ENCODE measurements at regions not wholly inside any gene's neighbourhood (a gene's known extent, or its start where the extent isn't known, plus 50 kb on each side); places are given as distances from the start of the nearest gene placed in this dataset.

DNA sequence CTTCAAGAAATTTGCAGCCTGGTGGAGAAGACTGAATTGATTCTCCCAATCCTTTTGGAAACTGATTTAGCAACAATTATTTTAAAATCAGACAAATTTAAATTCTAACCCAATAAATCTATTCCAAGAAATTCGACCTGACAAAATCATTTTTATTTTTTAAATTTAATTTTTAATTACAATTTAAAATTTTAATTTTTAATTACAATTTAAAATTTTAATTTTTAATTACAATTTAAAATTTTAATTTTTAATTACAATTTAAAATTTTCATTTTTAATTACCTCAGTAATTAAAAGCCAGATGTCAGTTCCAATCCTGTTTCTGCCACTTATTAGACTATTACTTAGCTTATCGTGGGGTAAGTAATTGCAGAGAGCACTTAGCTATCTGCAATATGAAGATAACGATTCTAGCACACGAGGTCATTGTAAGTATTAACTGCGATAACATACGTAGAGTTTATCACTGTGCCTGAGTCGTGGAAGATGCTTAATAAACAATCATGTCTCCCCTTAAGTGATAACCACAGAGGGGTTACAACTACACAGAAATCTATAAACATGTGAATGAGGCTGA is 346.4 kb upstream of the SLC24A2 start:
- in situ Hi-C loops (cut with MboI; ENCODE audit: low sequenced_read_pairs): no loop called here

DNA sequence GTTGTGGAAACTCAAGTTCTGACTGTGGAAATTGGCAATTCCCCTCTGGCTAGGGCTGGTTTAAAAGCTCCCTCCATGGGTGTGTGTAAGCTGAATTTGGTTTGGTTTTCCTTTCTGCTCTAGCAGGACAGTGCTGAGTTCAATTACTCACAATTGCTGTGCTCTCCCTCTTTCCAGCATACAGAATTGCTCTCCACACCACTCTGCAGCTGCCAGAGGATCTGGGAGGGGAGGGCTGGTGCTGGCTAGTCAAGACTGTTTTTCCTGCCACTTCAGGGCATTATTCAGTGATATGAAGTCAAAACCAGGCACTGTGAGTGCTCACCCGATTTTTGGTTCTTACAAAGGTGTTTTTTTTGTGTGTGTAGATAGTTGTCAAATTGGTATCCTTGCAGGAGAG is 336.9 kb upstream of the SLC24A2 start:
- in situ Hi-C loops (cut with MboI; ENCODE audit: low sequenced_read_pairs): no loop called here

DNA sequence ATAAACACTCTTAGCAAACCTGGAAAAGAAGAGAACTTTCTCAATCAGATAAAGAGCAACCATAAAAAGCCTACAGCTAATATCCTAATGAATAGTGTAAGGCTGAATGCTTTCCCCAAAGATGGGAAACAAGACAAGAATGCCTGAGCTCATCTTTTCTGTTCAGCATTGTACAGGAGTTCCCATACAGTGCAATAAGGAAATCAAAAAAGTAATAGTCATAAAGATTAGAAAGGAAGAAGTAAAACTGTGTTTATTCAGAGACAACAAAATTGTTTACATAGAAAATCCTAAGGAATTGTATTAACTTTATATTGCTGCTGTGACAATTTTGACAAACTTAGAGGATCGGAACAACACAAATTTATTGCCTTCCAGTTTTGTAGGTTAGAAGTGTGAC is 330.7 kb upstream of the SLC24A2 start:
- in situ Hi-C loops (cut with MboI; ENCODE audit: low sequenced_read_pairs): no loop called here

DNA sequence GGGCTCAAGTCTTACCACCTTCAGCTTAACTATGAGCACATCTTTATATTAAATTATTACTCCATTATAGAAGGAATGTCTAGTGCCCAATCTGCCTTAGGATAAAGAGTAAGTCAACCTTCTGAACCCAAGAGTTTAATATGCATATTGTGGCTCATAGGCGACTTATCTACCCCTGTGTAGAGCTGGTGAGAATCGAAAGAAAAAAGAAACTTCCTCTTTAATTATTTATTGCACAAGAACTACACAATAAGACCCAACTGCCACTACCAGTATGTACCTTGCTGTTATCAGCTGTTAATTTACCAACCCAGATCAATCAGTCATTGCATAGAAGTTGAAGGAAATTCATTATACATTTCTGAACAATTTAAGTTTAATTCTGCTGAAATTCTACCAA is 329.1 kb upstream of the SLC24A2 start:
- in situ Hi-C loops (cut with MboI; ENCODE audit: low sequenced_read_pairs): no loop called here

DNA sequence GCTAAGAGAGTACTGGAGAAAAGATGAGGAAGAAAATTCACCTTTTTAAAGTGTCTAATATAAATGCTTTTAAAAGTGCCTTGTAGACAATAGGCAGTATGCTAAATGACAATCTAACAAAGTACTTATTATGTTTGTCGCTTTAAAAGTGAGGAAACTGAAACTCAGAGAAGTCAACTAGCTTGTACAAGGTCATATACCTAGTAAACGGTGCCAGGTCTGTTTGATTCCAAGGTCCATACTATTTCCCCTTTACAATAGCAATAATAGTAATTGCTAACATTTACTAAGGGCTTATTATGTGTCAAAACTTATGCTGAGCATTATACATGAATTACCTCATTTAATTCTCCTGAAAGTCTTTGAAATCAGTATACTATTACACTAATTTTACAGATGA is 328.6 kb upstream of the SLC24A2 start:
- in situ Hi-C loops (cut with MboI; ENCODE audit: low sequenced_read_pairs): no loop called here

DNA sequence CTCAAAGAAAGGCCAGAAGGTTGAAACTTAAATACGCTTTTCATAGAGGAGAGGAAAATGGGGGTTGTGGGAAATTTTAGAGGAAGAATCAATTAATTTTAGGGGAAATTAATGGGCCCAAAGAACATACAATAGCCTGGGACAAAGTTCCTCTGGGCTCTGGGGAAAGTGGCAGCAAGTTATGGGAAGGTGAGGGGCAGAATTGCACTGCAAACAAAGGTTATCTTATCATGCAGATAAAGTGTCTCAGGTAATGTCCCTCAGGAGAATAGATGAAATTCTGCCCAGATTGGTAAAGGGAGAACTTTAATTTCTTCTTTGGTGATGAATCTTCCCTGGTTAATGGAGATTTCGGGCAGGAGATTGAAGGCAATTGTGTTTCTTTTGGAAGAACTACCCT is 326.1 kb upstream of the SLC24A2 start:
- in situ Hi-C loops (cut with MboI; ENCODE audit: low sequenced_read_pairs): no loop called here

DNA sequence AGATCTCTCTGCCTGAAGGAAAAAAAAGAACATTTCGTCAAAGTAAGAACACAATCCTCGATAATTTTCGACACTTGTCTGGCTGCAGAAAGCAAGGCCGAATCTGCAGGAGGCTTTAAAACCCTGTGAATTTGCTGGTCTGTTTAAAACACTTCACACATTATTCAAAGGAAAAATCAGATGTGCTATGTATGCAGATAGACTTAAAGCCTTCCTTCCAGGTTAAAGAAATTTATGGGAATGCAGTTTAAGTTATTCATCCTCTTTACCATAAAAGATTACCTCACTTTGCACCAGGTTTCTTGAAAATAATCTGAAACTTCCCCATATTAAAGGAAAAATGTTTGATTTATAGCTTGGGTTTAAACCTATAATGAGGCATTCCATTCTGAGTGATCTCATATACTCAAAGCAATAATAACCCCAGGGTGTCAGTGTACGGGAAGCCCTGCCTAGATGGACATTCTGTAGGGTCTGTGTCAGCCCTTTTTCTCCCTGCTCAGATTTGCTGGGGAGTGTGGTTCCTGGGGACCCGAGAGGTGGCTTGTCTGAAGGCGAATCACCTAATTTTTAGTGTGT is 323.5 kb upstream of the SLC24A2 start:
- in situ Hi-C loops (cut with MboI; ENCODE audit: low sequenced_read_pairs): no loop called here

DNA sequence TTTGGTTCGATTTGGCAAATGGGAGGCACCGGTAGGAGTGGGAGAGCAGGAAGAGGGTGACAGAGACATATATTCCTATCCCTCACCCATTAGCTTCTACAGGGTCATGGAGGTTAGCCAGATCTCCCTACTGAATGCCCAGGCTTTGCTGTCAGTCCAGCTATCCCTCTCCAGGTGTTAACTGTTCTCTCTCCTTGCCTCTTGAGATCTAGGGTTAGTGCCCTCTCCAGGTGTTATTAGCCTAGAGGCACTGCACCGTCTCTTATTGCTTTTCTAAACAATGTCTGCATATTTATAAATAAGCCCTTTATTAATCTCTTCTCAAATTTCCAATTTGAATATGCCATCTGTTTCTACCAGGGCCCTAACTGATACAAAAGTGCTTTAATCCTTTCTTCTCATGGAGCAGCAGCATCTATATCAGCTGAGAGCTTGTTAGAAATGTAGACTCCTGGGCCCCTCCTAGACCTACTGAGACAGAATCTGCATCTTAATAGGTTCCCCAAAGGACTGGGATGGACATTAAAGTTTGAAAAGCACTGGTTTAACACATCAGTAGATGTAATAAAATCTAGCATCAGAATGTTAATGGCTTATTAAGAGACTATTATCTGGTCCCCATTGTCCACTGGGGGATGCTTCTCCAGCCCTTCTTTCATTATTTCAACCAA is 322.5 kb upstream of the SLC24A2 start:
- in situ Hi-C loops (cut with MboI; ENCODE audit: low sequenced_read_pairs): no loop called here

DNA sequence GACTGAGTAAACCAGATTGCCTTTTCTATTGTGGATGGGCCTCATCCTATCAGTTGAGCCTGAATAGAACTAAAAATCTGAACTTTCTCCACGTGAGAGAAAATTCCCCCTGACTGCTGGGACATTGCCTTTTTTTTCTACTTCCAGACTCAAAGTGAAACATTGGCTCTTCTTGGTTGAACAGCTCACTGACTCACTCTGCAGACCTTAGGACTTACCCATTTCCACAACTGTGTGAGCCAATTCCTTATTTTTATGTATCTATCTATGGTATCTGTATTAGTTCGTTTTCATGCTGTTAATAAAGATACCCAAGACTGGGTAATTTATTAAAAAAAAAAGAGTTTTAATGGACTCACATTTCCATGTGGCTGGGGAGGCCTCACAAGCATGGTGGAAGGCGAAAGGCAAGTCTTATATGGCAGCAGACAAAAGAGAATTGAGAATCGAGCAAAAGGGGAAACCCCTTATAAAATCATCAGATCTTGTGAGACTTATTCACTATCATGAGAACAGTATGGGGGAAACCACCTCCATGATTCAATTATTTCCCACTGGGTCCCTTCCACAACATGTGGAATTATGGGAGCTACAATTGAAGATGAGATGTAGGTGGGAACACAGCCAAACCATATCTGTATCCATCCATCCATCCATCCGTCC is 306.7 kb upstream of the SLC24A2 start:
- in situ Hi-C loops (cut with MboI; ENCODE audit: low sequenced_read_pairs): no loop called here

DNA sequence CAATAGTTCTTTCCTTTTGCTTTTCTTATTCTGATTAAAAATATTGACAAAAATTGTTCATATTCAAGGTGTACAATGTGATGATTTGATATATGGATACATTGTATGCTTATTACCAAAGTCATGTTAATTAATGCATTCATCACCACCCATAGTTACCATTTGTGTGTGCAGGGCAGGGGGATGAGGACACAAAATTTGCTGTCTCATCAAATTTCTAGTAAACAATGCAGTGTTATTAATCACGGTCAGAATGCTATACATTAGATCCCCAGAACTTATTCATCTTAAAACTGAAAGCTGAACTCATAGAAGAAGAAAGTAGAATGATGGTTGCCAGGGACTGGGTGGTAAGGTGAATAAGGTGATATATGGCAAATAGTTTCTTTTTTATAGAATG is 303.7 kb upstream of the SLC24A2 start:
- in situ Hi-C loops (cut with MboI; ENCODE audit: low sequenced_read_pairs): no loop called here

DNA sequence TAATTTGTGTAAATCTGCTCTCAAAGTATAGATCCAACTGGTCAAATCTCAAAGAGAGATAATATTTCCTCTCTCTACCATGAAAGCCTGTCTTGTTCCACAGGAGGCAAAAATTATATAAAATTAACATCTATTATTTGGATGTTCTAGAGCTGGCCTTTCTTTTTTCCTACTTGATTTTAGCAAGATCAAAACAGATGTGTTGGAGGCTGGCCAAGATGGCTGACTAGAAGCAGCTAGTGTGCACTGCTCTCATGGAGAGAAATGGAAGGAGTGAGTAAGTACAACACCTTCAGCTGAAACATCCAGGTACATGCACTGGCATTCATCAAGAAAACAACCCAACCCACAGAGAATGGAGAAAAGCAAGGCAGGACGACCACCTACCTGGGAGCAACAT is 298.6 kb upstream of the SLC24A2 start:
- in situ Hi-C loops (cut with MboI; ENCODE audit: low sequenced_read_pairs): no loop called here

DNA sequence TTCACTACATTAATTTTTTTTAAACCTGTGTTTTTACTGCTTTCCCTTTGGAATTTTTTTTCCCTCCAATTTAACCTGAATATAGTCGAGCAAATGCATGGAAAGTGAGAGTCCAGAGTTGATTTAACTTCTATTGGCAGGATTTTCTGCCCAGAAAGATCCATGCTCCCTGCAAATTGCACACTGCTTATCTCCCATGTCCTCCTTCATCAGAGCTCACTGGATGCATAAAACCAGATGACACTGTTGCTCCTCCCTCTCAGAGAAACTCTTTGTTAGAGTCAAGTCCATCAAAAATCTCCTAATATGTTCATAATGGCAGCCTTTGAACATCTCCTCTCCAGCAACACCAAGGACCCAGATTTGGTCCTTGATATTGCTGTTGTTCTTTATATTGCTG is 297.0 kb upstream of the SLC24A2 start:
- in situ Hi-C loops (cut with MboI; ENCODE audit: low sequenced_read_pairs): no loop called here

DNA sequence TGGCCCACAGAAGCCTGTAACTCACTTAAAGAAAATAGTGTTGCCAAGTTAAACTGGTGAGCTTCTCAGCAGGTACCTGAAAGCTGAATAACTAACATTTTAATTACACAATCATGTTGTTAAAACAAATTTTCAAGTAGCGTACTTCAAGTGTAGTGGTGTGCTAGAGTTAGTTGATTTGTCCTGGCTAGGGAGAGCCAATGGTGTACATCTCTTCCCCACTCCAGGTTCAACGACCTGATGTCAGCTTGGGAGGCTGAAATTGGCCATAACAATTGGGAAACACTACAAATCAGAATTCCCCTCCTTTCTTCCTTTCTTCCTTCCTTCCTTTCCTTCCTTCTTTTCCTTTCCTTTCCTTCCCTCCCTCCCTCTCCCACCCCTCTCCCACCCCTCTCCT is 295.3 kb upstream of the SLC24A2 start:
- in situ Hi-C loops (cut with MboI; ENCODE audit: low sequenced_read_pairs): no loop called here

DNA sequence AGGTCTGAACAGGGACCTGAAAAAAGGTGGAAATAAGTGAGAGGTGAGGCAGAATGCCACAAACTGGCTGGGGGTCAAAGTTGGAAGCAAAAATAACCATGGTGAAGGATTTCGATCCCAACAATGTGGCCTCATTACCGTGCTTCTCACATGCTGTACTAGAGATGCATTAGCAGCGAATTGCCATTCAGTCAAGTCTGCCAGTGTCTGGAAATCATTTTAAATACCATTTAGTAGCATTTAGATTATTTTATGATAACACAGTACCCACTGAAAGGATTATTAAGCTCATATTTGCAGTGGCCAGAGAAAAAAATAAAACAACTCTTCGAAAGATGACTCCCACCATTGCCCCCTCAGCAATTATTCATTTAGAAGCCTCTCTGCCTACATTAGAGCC is 294.6 kb upstream of the SLC24A2 start:
- in situ Hi-C loops (cut with MboI; ENCODE audit: low sequenced_read_pairs): no loop called here

DNA sequence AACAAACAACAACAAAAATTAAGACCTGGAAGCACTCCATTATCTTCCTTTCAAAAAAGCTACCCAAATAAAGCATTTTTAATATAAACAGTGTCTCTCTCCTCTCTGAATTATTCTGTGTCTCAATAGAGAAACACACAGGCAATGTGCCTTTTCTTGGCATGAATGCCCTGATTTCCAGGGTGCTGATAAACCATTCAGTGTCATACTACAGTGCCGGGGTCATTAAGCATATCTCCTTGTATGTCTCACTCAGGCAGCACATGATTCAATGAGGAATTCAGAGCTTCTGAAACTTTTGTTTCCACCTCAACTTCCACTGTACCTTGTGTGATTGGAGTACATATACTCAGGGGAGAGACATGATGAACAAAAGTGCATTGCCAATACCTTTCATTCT is 294.0 kb upstream of the SLC24A2 start:
- in situ Hi-C loops (cut with MboI; ENCODE audit: low sequenced_read_pairs): no loop called here

DNA sequence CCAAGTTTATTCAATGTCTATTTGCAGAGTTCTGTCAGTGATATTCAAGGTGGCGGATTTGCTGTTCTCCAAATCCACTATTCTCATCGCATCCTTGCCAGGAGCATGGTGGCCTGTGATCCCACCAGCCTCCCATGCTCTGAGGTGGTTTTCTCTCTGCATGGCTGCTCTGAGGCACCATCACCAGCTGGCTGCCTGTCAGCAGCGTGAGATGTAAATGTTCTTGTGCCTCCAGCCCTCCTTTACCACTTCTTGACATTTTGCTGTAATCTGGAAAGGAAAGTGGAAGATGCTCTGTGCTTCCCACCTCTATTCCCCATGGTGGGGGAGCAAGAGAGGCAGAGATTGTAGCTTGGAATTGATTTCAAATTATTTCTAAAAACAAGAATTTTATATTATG is 293.6 kb upstream of the SLC24A2 start:
- in situ Hi-C loops (cut with MboI; ENCODE audit: low sequenced_read_pairs): no loop called here

DNA sequence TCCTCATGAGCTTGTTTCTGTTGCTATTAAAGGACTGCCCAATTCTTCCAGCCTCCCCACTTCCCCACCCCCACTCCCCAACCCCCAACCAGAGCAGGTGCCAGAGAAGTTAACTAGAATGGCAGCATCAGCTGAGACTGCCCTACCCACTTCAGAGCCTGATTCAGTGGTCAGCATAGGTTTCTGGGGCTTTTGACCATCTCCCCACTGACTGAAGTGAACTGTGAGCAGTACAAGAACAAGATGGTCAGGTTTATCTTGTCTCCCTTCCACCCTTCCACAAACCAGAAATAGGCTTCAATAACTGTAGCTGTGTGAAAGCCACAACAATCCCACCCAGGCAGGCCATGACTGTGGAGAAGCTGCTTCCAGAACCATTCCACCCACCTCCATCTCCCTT is 289.4 kb upstream of the SLC24A2 start:
- in situ Hi-C loops (cut with MboI; ENCODE audit: low sequenced_read_pairs): no loop called here

DNA sequence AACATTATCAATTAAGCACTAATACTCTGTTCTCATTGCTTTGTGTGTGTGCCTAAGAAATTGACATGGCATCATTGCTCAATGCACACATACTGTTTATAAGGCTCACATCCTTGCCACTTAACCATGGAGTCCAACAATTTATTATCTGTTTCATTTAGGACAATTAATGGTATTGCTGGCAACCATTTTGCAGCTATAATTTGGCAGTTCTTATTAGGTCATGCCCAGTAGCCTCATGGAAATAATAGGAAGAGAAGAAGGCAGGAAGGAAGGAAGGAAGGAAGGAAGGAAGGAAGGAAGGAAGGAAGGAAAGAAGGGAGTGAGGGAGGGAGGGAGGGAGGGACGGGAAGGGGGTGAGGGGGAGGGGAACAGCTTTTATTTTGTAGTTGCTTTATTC is 285.5 kb upstream of the SLC24A2 start:
- in situ Hi-C loops (cut with MboI; ENCODE audit: low sequenced_read_pairs): no loop called here

DNA sequence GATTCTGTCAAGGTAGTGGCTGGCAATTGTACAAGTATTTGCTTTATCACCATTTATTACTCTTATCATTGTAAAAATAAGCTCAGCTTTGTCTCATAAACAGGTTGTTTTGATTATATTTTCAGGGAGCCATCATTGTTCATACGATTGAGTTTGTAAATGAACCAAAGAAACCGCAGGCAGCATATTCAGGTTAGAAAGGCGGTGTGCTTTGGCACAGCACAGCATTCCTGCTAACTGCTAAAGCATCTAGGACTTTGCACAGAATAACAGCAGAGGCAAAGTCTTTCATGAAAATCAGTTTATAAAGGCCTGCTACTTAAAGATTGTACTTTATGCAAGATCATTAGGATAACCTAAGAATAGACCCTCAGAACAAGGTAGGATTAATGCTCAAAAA is 281.5 kb upstream of the SLC24A2 start:
- in situ Hi-C loops (cut with MboI; ENCODE audit: low sequenced_read_pairs): no loop called here

DNA sequence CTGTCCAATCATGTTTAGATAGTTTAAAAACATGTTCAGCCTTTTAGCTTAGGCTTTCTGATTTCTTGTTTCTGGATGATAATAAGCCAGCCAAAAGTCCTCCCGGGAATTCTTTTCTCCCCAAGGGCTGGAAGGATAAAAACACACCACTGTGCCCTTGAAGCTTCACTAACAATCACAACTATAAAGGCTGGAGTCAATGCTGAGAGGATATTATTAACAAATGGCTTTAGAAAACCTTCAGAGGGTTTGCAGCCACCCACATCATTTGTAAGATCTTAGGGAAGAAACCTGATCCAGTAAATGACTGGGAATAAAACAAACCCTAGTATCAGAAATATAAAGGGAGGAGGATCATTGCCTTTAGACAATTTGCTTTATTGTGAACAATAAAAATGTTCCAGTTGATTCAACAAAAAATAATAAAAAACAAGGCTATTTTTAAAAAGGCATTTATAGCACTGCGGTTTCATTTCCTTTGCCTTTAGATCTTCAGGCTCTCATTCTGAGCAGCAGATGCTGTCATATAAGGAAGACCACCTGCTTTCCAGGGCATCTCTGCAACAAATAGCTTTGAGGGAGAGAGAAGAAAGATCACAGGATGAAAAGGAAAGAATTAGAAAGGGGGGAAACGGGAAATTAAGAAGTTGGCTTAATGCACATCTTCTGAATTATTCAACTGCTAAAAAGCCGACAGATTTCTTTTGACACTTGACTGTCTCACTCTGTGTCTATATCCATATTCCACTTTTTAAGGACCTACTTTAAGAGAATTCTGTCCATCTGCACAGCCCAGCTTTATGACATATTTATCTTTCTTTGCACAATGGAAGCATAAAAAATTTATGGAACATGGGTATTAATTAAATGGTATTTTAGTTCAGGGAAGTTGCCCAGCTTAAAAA is 277.2 kb upstream of the SLC24A2 start:
- in situ Hi-C loops (cut with MboI; ENCODE audit: low sequenced_read_pairs): no loop called here

DNA sequence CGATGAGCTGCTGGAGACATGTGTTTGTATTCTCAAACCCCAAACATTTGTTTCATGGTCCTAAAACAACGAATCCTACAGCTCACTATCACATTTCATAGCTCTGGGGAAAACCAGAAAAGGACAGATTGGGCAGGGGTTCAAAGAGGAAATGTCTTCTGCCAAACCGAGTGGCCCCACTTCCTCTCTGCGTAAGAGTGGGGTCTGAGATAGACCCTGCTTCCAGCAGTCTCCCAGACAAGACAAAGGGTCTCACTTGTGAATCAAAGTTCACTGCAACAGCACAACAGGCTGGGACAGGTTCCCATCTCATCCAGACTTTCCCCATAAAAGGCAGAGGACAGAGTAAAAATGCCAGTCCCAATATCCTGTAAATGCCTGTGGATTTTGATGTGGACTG is 276.2 kb upstream of the SLC24A2 start:
- in situ Hi-C loops (cut with MboI; ENCODE audit: low sequenced_read_pairs): no loop called here
